CD4-positive, CD25-positive, alpha-beta regulatory T cell (primary cell): ENCODE measurements at regions not wholly inside any gene's neighbourhood (a gene's known extent, or its start where the extent isn't known, plus 50 kb on each side); places are given as distances from the start of the nearest gene placed in this dataset.

Experiments
- ATAC-seq, 2 donors: fragments of 150-1000 bp; cut with Tn5 transposase; one replicate each; pipeline ENCODE4 v1.10.0; 2021; ENCODE audit warnings: low read depth in 2 of 2, moderate number of reproducible peaks in 2 of 2, moderate library complexity in 1 of 2
- DNase-seq, 3 donors: peaks; one replicate each; pipeline versions ENCODE4 v3.0.0 to v3.0.0-alpha.2; 2012 to 2022; ENCODE audit warnings: mixed read lengths in 1 of 3
- H3K27ac ChIP-seq: one replicate; pipeline ENCODE4 v1.7.0; 2013; ENCODE audit warnings: mild to moderate bottlenecking, low read length; ENCODE audit not compliant: insufficient read depth, poor library complexity, severe bottlenecking
- H3K27me3 ChIP-seq: one replicate; pipeline ENCODE4 v1.7.0; 2013; ENCODE audit warnings: low read length; ENCODE audit not compliant: control insufficient read depth, insufficient read depth
- H3K36me3 ChIP-seq: one replicate; pipeline ENCODE4 v1.7.0; 2013; ENCODE audit warnings: mild to moderate bottlenecking, low read length, moderate library complexity; ENCODE audit not compliant: control insufficient read depth, insufficient read depth
- H3K4me1 ChIP-seq: 2 replicates; pipeline ENCODE4 v1.7.0; 2013; ENCODE audit warnings: mild to moderate bottlenecking, low read length; ENCODE audit not compliant: insufficient read depth, control insufficient read depth, poor library complexity, severe bottlenecking
- H3K4me3 ChIP-seq: one replicate; pipeline ENCODE4 v1.7.0; 2013; ENCODE audit warnings: low read depth, mild to moderate bottlenecking, low read length, moderate library complexity
- H3K9me3 ChIP-seq, 2 experiments: 1 replicate in 1 of 2; 2 replicates in 1 of 2; pipeline ENCODE4 v1.7.0; 2013; ENCODE audit warnings: low read length in 2 of 2, mild to moderate bottlenecking in 1 of 2, moderate library complexity in 1 of 2; ENCODE audit not compliant: control insufficient read depth in 2 of 2
- H3K27ac Mint-ChIP-seq, 3 donors: one replicate each; pipeline ENCODE4 v1.8.0; 2020 to 2022; ENCODE audit warnings: mild to moderate bottlenecking in 3 of 3, mixed read lengths in 3 of 3, moderate library complexity in 2 of 3
- H3K27me3 Mint-ChIP-seq: one replicate; pipeline ENCODE4 v1.8.0; 2022; ENCODE audit warnings: mild to moderate bottlenecking, mixed read lengths
- H3K36me3 Mint-ChIP-seq: one replicate; pipeline ENCODE4 v1.8.0; 2020; ENCODE audit warnings: mixed read lengths
- H3K4me1 Mint-ChIP-seq, 4 donors: one replicate each; pipeline ENCODE4 v1.8.0; 2020 to 2022; ENCODE audit warnings: mixed read lengths in 4 of 4, mild to moderate bottlenecking in 1 of 4
- H3K4me3 Mint-ChIP-seq, 4 donors: one replicate each; pipeline ENCODE4 v1.8.0; 2020 to 2022; ENCODE audit warnings: mild to moderate bottlenecking in 4 of 4, mixed read lengths in 4 of 4, moderate library complexity in 3 of 4
- H3K9me3 Mint-ChIP-seq, 7 donors: one replicate each; pipeline ENCODE4 v1.8.0; 2020 to 2022; ENCODE audit warnings: mixed read lengths in 7 of 7, mild to moderate bottlenecking in 3 of 7, moderate library complexity in 2 of 7

DNA sequence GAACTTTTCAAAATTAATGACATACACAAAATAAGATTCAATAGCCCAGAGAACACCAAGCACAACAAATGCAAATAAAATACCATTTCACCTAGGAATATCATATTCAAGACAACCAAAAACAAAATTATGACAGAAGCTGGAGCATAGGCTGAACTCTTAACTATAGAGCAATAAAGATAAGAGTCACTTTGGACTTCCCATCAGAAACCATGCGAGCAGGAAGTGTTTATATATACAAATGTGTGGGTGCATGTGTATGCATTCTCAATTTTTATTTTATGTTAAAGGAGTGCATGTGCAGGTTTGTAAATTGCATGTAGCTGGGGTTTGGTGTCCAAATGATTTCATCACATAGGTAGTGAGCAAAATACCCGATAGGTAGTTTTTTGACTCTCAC lies 291.6 kb downstream of the ARAP2 start:
- Mint-ChIP-seq H3K9me3 (peaks cover 2 to 16% (median 9%) of the 10 kb centered on the region in 7 donors), H3K36me3 (no peaks in the 10 kb centered on the region)
- no peaks in the 10 kb centered on the region for H3K4me1 ChIP-seq

DNA sequence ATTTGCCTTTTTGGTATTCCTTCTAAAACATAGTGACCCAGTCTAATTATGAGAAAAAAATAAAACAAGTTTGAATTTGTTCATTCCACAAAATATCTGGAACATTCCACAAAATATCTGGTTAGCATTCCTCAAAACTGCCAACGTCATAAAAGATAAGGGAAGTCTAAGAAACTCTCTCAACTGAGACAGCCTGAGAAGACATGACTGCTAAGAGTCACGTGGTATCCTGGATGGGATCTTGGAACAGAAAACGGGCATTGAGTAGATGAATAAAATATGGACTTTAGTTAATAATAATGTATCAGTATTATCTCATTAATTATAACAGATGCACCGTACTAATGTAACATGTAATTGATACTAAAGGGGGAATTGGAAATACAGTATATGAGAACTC lies 280.9 kb downstream of the ARAP2 start:
- H3K36me3 Mint-ChIP-seq = no peaks in the 10 kb centered on the region
- no peak overlapping the region for H3K4me3 Mint-ChIP-seq
- H3K27ac Mint-ChIP-seq = no peak overlapping the region
- Histone ChIP-seq H3K27ac (no peak overlapping the region), H3K4me1 (no peaks in the 10 kb centered on the region), H3K4me3 (no peak overlapping the region), H3K27me3 (no peaks in the 10 kb centered on the region), H3K36me3 (no peaks in the 10 kb centered on the region), H3K9me3 (no peaks in the 10 kb centered on the region)
- no peak for ATAC-seq
- no peaks in the 10 kb centered on the region for H3K27me3 Mint-ChIP-seq
- peaks cover 0 to 4% (median 0%) of the 10 kb centered on the region in 7 donors for H3K9me3 Mint-ChIP-seq
- DNase-seq = no peak
- no peaks in the 10 kb centered on the region for H3K4me1 Mint-ChIP-seq

More for the DNA sequence above, 291.6 kb downstream of the ARAP2 start:
- no peak overlapping the region for H3K27ac Mint-ChIP-seq
- H3K4me1 Mint-ChIP-seq = no peaks in the 10 kb centered on the region
- ATAC-seq (no peak), DNase-seq (no peak)
- H3K27me3 Mint-ChIP-seq = no peaks in the 10 kb centered on the region
- no peaks in the 10 kb centered on the region for H3K27me3 ChIP-seq
- no peak overlapping the region for H3K4me3 Mint-ChIP-seq
- no peaks in the 10 kb centered on the region for H3K36me3 ChIP-seq
- no peak overlapping the region for H3K27ac ChIP-seq
- no peak overlapping the region for H3K4me3 ChIP-seq
- peaks cover 0 to 2% of the 10 kb centered on the region in 2 experiments for H3K9me3 ChIP-seq

DNA sequence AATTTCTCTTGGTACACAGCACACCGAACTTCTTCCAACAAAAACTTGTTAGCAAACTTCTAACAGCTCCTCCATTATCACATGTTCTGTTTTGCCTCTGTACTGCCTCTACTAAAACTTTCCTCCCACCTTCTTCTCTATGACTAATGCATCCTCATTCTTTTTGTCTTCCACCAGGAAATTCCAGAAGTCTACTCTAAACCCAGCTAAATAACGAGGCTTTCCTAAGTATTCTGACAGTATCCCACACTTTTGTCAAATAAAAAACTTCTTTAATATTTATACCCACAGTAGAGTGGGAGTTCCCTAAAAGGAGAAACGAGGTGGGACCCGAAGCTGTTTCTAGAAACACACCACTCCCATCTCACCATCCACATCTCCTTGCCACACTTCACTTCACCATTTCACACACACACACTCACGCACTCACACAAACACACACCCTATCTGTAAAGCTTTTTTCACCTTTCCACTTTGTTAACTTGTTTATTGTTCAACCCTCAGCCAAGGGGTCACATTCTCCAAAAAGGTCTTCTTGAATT lies 280.3 kb downstream of the ARAP2 start:
- Mint-ChIP-seq H3K27ac (no peak overlapping the region), H3K9me3 (peaks cover 0 to 4% (median 0%) of the 10 kb centered on the region in 7 donors), H3K36me3 (no peaks in the 10 kb centered on the region), H3K27me3 (no peaks in the 10 kb centered on the region), H3K4me1 (no peaks in the 10 kb centered on the region), H3K4me3 (no peak overlapping the region)
- H3K27me3 ChIP-seq = no peaks in the 10 kb centered on the region
- ATAC-seq = no peak
- no peak overlapping the region for H3K27ac ChIP-seq
- H3K36me3 ChIP-seq = no peaks in the 10 kb centered on the region
- H3K4me3 ChIP-seq = no peak overlapping the region
- H3K4me1 ChIP-seq = no peaks in the 10 kb centered on the region
- no peaks in the 10 kb centered on the region for H3K9me3 ChIP-seq
- DNase-seq = no peak

DNA sequence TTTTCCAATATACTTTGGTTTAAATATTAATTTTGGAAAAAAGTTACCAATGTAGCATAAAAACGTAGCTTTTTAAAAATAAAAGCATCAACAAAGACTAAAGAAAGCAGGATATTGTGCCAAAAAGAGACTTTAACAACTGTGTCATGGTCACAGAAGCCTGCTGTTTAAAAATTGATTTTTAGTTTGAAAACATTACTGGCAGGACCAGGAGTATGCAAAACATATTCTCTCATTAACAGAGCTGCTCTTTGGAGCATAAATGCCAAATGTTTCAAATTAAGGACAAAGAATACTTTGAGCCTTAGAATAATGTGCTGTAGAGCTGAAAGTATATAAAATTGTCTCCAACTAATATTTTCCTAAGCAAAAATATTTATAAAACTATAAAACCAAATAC lies 279.0 kb downstream of the ARAP2 start:
- Histone ChIP-seq H3K36me3 (no peaks in the 10 kb centered on the region), H3K27ac (no peak overlapping the region), H3K4me3 (no peak overlapping the region), H3K4me1 (no peaks in the 10 kb centered on the region), H3K9me3 (no peaks in the 10 kb centered on the region), H3K27me3 (no peaks in the 10 kb centered on the region)
- no peaks in the 10 kb centered on the region for H3K4me1 Mint-ChIP-seq
- H3K9me3 Mint-ChIP-seq = peaks cover 0 to 4% (median 0%) of the 10 kb centered on the region in 7 donors
- no peak for DNase-seq
- H3K27ac Mint-ChIP-seq = no peak overlapping the region
- no peak for ATAC-seq
- H3K4me3 Mint-ChIP-seq = no peak overlapping the region
- H3K36me3 Mint-ChIP-seq = no peaks in the 10 kb centered on the region
- H3K27me3 Mint-ChIP-seq = no peaks in the 10 kb centered on the region

DNA sequence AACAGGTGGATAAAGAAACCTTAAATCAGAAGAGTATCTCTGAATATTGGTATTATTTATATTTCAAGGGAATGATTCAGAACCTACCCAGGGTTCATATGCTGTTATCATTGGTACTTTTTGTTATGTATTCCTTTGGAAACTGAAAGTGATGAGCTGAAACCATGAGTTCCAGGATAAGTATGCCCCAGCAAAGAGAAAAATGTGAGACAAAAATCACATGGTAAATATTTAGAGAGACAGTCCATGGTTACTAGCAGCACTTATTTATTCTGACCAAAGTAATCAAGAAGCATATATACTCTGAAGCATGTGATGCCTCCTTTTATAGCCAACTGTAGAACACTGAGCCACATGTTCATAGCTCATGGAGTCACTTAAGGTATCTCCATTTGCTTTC lies 277.7 kb downstream of the ARAP2 start:
- H3K9me3 Mint-ChIP-seq = peaks cover 0 to 4% (median 0%) of the 10 kb centered on the region in 7 donors
- Histone ChIP-seq H3K36me3 (no peaks in the 10 kb centered on the region), H3K27ac (no peak overlapping the region), H3K4me3 (no peak overlapping the region), H3K4me1 (no peaks in the 10 kb centered on the region), H3K27me3 (no peaks in the 10 kb centered on the region), H3K9me3 (no peaks in the 10 kb centered on the region)
- no peak overlapping the region for H3K27ac Mint-ChIP-seq
- H3K4me1 Mint-ChIP-seq = no peaks in the 10 kb centered on the region
- H3K4me3 Mint-ChIP-seq = no peak overlapping the region
- H3K27me3 Mint-ChIP-seq = no peaks in the 10 kb centered on the region
- no peaks in the 10 kb centered on the region for H3K36me3 Mint-ChIP-seq
- no peak for ATAC-seq
- no peak for DNase-seq

DNA sequence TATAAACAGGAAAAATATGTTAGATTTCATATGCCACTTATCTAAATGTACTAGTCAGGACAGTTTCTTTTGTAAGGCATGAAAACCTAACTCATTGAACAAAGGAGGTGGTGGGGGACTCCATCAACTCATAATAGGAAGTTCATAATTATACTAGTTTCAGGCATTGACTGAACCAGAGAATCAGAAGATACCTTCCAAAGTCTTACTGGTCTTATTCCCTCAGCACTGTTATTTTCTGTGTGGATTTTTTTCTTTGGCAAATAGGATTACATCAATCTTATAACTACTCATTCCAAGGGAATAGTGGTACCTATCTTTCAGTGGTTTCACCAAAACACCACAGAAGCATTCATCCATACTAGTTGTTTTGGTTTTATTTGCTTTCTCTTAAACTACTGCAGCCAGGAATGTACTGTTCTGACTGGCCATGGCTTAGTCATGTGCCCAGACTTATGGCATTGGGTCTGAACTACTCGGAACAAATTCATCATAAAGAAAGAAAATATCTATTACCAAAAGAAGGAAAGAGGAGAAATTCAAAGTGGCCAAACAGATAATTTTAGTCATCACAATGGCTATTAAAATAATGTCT lies 273.9 kb downstream of the ARAP2 start:
- no peaks in the 10 kb centered on the region for H3K9me3 ChIP-seq
- no peaks in the 10 kb centered on the region for H3K36me3 Mint-ChIP-seq
- no peaks in the 10 kb centered on the region for H3K4me1 Mint-ChIP-seq
- H3K4me3 Mint-ChIP-seq = no peak overlapping the region
- no peak for DNase-seq
- no peaks in the 10 kb centered on the region for H3K27me3 ChIP-seq
- H3K9me3 Mint-ChIP-seq = peaks cover 0 to 2% (median 0%) of the 10 kb centered on the region in 7 donors
- no peaks in the 10 kb centered on the region for H3K36me3 ChIP-seq
- no peak for ATAC-seq
- H3K27ac Mint-ChIP-seq = no peak overlapping the region
- no peaks in the 10 kb centered on the region for H3K27me3 Mint-ChIP-seq
- H3K4me1 ChIP-seq = no peaks in the 10 kb centered on the region
- H3K27ac ChIP-seq = no peak overlapping the region
- H3K4me3 ChIP-seq = no peak overlapping the region

DNA sequence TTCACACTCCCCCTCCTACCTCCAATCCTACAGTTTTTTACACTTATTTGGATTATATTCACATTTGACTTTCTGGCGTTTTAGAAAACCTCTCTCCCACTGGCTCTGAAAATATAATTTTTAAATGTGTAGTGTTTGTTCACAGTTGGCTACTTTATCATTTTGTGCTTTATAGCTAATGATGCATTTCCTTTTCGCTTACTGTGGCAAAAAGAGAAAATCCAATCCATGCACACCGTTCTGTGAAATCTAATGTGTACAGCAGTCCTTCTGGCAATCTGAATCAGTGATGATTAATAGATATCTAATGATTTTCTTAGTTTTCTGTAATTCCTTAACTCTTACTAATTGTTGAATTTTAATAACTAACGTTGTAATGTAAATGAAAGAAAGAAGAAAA lies 271.5 kb downstream of the ARAP2 start:
- ATAC-seq = no peak
- Mint-ChIP-seq H3K9me3 (peaks cover 0 to 2% (median 0%) of the 10 kb centered on the region in 7 donors), H3K4me1 (peaks cover 0 to 5% (median 2%) of the 10 kb centered on the region in 4 donors), H3K36me3 (no peaks in the 10 kb centered on the region), H3K27me3 (no peaks in the 10 kb centered on the region), H3K4me3 (no peak overlapping the region), H3K27ac (no peak overlapping the region)
- Histone ChIP-seq H3K36me3 (no peaks in the 10 kb centered on the region), H3K27me3 (no peaks in the 10 kb centered on the region), H3K4me1 (no peaks in the 10 kb centered on the region), H3K9me3 (no peaks in the 10 kb centered on the region), H3K4me3 (no peak overlapping the region), H3K27ac (no peak overlapping the region)
- DNase-seq = no peak
